Stimulated activated CD4-positive, alpha-beta T cell treated with anti-CD3 and anti-CD28 coated beads, Interleukin-12 subunit alpha, Interleukin-12 subunit beta, amount 100 ng/mL, for 4 hours (primary cell): ENCODE measurements at regions not wholly inside any gene's neighbourhood (a gene's known extent, or its start where the extent isn't known, plus 50 kb on each side); places are given as distances from the start of the nearest gene placed in this dataset.
"Not testable (repeated sequence)": the region's sequence is repeated elsewhere in the genome, so short reads cannot be mapped to it uniquely, and the experiment has no call there.

Experiments used
- DNase-seq: peaks from one replicate; pipeline ENCODE4 v3.0.0-alpha.2; 2020

DNA sequence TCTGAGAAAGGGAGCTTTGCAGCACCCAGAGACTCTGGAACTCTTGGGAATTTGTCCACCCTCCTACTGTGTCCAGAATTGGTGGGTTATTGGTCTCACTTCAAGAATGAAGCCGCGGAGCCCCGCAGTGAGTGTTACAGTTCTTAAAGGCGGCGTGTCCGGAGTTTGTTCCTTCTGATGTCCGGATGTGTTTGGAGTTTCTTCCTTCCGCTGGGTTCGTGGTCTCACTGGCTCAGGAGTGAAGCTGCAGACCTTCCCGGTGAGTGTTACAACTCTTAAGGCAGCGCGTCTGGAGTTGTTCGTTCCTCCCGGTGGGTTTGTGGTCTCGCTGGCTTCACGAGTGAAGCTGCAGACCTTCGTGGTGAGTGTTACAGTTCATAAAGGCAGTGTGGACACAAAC, 824.7 kb downstream of the LRRTM4 start:
- not testable (repeated sequence) for DNase-seq

- DNase-seq, result no peak
Measured at GRCh38 chr2:76692908-76693307, 829.3 kb downstream of the LRRTM4 start.

GRCh38 chr2:76688732-76689131, 833.4 kb downstream of the LRRTM4 start:
- DNase-seq, result no peak

- no peak for DNase-seq
Measured at GRCh38 chr2:76687923-76688322, 834.3 kb downstream of the LRRTM4 start.

DNA sequence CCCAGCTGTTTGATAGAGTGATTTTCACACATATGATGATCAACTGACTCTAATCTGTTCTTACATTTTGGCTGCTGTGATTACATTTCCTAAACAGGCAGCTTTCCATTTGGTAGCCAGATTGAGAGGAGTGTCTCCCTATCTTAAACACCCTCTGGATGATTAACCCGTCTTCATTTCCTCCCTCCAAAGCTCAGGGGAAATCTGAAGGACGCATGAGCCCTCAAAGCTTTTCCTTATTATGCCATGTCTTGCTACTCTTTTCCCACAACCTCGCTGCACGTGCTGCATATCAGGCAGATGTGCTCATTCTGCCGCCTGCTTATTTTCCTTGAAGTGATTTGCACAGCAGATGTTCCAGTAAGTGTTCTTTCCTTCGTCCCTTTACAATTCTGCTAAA, 837.4 kb downstream of the LRRTM4 start:
- DNase-seq, result no peak

DNA sequence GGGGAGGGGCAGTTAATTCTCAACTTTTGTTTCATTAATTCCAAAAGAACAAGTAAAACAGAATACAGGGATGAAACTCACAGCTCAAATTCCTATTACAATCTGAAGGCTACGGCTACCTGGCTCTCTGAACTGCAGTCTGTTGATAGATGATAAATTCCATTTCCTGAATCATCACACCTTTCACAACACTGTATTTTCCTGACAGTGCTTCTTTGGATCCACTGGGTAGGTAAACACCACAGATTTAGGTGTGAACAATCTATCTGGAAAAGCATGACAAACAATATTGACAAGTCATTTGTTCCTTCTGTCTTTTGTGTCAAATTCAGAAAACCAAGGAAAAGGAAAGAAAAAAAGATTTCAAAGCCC, 843.2 kb downstream of the LRRTM4 start:
- DNase-seq, result no peak

DNA sequence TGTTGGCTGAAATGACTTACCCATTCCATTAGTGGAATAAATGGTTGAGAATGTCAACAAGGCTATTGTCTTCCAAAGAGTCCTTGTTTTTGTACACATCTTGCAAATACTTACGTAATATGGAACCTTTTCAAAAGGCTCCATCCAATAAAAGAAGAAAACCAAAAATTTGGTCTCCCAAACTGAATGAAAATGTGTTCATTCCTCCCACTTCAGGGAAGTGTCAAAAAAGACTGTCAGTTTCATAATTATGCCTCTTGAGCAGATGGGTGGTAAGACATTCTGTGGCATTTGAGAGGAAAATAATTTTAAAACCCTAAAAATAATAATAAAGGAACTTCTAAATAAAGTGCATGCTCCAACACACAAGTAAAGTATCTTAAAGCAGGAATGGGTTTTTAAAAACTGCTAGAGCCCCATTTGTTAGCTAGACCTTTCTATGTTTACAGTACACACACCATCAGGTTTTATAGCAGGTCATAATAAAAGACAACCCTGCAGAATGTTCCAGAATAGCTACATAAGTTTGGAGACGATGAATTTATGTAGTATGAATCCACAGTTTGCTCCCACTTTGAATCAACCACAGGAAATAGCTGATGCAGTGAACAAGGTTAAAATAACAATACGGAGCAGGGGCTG, 843.7 kb downstream of the LRRTM4 start:
- no peak for DNase-seq

DNA sequence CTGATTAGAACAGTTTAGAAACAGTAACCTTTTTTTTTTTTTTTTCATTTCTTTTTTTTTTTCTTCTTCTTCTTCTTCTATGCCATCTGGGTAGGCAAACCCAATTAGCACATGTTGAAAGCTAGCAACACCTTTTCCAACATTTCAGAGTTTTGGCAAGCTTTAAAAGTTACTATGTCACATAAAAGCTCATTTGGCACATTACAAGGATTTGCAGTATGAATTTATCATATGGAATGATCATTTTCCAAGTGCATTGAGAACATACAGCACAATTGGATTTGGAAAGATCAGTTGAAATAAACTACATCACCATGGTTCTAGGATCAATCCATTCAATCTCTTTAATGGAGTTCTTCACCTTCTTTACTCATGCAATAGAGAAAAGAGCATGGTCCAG, 847.0 kb downstream of the LRRTM4 start:
- DNase-seq, result no peak

GRCh38 chr2:76672798-76673197, 849.4 kb downstream of the LRRTM4 start:
- DNase-seq, result no peak

DNA sequence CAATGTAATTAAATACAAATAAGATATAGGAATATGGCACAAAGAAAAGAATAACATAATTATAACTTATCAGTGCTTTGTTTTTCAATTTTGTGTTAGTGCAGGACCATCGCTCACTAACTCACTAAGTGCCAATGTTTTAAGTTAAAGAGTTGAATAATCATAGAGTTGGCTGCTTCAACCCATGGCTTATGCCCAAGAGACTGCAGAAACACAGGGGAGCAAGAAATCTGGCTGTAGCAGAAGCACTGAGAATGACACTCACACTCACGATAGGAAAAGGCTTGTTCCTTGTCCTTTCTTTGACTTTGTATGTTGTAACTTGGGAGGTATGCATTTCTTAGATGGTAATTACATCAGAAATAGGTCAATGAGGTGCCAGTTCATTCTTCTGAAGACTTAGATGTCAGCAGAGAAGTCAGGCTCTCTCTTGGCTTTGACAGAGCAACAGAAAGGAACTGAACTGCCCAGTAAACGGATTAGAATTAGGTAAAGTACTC, 852.2 kb downstream of the LRRTM4 start:
- DNase-seq, result no peak

DNA sequence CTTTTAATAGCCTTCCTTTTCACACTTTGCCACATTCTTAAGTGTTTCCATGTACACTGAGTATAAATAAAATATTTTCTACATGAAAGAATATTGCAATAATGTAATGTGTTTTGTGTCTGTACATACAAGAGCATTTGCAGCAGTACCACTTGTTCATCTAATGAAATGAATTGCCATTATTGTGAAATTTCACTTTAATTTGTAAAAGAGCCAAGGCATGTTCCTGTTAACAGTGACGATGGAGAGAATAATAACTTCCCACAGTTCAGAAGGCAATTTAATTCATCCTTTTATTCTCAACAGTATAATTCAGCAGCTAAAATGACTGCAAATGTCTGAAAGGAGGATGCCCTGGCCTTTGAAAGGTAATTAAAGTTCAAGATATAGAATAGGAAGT, 853.9 kb downstream of the LRRTM4 start:
- no peak for DNase-seq

DNA sequence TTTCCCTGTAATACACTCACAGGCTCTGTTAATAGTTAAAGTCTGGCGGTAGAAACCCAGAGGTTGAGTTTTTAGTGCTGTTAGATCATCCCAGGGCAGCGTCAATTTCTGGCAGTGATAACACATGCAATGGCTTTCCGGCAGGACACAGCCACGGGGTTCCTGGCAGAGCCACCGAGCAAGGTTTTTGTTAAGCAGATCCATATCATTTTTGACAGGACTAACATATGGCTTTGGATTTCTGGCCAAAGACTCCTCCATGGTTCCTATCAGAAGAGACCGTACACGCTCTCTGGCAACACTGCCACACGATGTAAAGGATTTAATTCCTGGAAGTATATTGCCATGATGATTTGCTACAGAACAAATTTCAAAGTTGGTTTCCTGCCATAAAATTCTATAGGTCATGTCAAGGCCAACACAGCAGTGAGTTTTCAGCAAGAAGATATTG, 854.3 kb downstream of the LRRTM4 start:
- DNase-seq, result no peak

DNA sequence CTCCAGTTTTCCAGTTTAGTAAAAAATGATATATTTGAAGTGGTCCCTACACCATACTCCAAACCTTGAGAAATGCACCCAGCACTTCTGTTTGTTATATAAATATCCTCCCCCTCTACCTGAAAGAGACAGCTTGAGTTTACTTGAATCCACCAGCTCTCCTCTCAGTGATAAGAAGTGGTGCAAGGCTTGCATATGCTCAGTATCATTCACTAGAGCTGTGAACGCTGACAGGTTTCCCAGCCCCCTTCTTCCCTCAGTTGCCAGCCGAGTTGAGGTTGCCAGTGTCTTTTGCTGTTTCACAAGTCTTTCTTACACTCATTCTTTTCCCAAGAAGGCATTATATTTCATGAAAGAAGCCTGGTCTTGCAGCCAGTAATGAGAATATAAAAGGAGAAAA, 880.0 kb downstream of the LRRTM4 start:
- DNase-seq, result no peak

- DNase-seq, result no peak
Measured at GRCh38 chr2:76641506-76641905, 880.7 kb downstream of the LRRTM4 start.

DNA sequence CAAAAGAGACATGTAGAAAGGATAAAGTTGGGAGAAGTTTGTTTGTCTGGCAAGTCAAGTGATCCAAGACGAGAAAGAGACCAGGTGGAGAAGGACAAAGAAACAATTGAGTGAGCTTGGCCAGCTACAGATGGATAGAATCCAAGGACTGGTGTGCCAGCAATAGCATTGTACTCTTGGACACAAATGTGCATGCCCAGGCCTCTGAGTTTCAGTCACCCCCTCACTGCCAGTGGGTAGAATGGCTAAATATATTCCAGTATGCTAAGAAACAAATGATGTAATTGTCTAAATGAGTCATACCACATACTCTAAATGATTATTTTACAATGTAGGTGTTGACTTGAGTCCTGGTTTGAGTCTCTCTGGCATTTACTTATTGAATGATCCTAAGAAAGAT, 881.3 kb downstream of the LRRTM4 start:
- no peak for DNase-seq

- no peak for DNase-seq
Measured at GRCh38 chr2:76639171-76639680, 883.0 kb downstream of the LRRTM4 start.

- DNase-seq, result no peak
Measured at GRCh38 chr2:76633276-76633921, 888.8 kb downstream of the LRRTM4 start.

- DNase-seq, result no peak
Measured at GRCh38 chr2:76625101-76625500, 897.1 kb downstream of the LRRTM4 start.

DNA sequence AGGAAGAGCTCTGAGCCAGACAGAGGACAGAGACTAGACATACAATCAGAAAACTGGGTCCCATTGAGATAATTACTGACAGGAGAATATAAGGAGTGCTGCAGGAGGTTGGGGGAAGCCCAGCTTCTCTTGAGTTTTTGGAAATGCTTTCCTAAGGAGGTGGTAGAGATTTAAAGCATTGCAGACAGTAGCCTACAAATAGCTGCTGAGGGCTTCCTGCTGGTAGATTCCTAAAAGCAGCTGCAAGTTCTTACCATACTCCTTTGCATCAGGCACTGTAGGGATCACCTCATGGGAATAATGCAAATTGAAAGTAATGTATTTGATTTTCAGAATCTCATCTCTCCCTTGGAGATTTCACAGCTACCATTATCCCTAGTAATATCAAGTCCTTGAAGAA, 902.6 kb upstream of the GCFC2 start:
- DNase-seq, result no peak

GRCh38 chr2:76612764-76613163, 902.0 kb upstream of the GCFC2 start:
- no peak for DNase-seq

GRCh38 chr2:76610451-76610850, 899.7 kb upstream of the GCFC2 start:
- no peak for DNase-seq

DNA sequence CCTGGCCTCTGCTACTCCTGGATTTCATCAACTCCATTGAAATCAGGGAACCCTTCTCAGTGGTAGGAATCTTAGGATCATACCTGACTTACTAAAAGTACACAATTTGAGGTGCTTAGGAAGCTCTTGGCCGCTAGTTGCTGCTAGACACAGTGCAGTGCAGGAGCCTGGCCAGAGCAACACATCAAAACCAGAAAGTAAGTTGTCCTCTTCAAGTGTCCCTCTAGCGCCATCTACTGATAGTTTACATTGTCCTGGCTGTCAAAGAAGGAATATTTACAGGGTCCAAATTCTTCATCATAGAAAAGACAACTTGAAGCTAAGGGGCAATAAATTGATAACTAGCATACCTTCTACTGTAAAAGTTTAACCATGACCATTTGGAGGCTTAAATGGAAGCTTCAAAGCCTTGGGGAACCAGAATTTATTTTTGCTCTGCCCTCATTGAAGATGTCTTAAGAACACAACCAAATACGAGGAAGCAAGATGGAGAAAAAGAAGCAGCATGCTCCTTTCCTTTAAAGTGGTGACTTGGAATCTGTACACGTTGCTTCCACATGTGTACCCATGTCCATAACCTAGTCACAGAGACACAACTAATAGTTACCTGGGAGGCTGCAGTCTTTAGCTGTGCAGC, 889.1 kb upstream of the GCFC2 start:
- no peak for DNase-seq

DNA sequence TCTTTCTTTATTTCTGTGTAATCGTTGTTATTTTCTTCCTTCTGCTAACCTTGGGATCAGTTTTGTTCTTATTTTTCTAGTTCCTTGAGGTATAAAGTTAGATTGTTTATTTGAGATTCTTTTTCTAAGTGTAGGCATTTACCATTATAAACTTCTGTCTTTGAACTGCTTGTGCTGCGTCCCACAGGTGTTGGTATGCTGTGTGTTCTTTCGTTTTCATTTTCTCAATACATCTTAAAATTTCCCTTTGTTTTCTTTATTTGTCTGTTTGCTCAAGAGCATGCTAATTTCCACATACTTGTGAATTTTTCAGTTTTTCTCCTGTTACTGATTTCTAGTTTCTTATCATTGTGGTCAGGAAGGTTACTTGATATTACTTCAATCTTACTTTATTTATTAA, 873.8 kb upstream of the GCFC2 start:
- DNase-seq, result no peak

DNA sequence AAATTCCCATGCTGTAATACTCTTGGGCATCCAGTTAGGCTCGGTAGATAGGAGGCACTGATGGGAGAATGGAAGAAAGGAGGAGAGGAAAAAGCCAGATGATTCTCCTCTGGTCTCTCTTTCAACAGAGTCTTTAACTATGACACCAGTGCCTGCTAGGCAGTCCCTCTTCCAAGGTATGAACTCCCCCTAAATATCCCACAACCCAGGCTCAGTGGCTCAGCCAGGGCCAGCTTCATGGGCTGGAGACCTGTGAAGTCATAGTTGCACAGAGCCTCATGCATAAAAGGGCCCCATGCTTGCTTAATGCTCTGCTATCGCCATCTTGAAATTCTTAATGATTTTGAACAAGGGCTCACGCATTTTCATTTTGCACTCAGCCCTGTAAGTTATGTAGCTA, 869.2 kb upstream of the GCFC2 start:
- DNase-seq, result no peak
